ENCODE measurements at regions not wholly inside any gene's neighbourhood (a gene's known extent, or its start where the extent isn't known, plus 50 kb on each side); places are given as distances from the start of the nearest gene placed in this dataset.

- TF ChIP-seq POLR2A (IDR thresholded peaks at IDR 0.05; ENCODE audit: low read depth, low read length) (no peak), MXI1 (IDR thresholded peaks at IDR 0.05; ENCODE audit: borderline replicate concordance, low read depth, low read length) (no peak), RCOR1 (IDR thresholded peaks at IDR 0.05; ENCODE audit: insufficient replicate concordance, low read length) (no peak), CEBPB (IDR thresholded peaks at IDR 0.05; ENCODE audit: low read depth, low read length) (no peak), NFE2L2 (IDR thresholded peaks at IDR 0.05; ENCODE audit: low read depth, low read length) (no peak), MAFK (IDR thresholded peaks at IDR 0.05; ENCODE audit: low read depth, low read length) (no peak), RAD21 (IDR thresholded peaks at IDR 0.05; ENCODE audit: low read length) (no peak), SMC3 (IDR thresholded peaks at IDR 0.05; ENCODE audit: low read depth, low read length) (no peak), BHLHE40 (IDR thresholded peaks at IDR 0.05; ENCODE audit: low read depth, low read length) (no peak), RFX5 (IDR thresholded peaks at IDR 0.05; ENCODE audit: low read depth, low read length) (no peak)
- TF ChIP-seq, protein P1, sequence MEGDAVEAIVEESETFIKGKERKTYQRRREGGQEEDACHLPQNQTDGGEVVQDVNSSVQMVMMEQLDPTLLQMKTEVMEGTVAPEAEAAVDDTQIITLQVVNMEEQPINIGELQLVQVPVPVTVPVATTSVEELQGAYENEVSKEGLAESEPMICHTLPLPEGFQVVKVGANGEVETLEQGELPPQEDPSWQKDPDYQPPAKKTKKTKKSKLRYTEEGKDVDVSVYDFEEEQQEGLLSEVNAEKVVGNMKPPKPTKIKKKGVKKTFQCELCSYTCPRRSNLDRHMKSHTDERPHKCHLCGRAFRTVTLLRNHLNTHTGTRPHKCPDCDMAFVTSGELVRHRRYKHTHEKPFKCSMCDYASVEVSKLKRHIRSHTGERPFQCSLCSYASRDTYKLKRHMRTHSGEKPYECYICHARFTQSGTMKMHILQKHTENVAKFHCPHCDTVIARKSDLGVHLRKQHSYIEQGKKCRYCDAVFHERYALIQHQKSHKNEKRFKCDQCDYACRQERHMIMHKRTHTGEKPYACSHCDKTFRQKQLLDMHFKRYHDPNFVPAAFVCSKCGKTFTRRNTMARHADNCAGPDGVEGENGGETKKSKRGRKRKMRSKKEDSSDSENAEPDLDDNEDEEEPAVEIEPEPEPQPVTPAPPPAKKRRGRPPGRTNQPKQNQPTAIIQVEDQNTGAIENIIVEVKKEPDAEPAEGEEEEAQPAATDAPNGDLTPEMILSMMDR (conservative IDR thresholded peaks at IDR 0.05; ENCODE audit: low read depth, low read length): no peak
- TF ChIP-seq, protein P2, sequence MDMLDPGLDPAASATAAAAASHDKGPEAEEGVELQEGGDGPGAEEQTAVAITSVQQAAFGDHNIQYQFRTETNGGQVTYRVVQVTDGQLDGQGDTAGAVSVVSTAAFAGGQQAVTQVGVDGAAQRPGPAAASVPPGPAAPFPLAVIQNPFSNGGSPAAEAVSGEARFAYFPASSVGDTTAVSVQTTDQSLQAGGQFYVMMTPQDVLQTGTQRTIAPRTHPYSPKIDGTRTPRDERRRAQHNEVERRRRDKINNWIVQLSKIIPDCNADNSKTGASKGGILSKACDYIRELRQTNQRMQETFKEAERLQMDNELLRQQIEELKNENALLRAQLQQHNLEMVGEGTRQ (IDR thresholded peaks at IDR 0.05; ENCODE audit: low read depth, low read length): no peak
These were observed 191.2 kb upstream of the TCF21 start for GRCh38 chr6:133697666-133698065.

Measured in IMR-90 (cell line).